AG10803 (cell line): ENCODE measurements at regions not wholly inside any gene's neighbourhood (a gene's known extent, or its start where the extent isn't known, plus 50 kb on each side); places are given as distances from the start of the nearest gene placed in this dataset.

Experiments
- DNase-seq: peaks from one replicate; pipeline ENCODE4 v3.0.0; 2010; ENCODE audit warnings: low read depth
- H3K4me3 ChIP-seq: 2 replicates; pipeline ENCODE4 v1.5.1; 2011; ENCODE audit warnings: mild to moderate bottlenecking, low read length, control low read depth
- CTCF ChIP-seq: conservative IDR thresholded peaks from 2 replicates; pipeline ENCODE4 v1.5.1; 2011; ENCODE audit warnings: mild to moderate bottlenecking, low read length, control low read depth, inconsistent platforms

- DNase-seq, result no peak
- no peak for TF ChIP-seq CTCF
- no peak overlapping the region for H3K4me3 ChIP-seq
These were observed 710.2 kb upstream of the POM121L12 start for GRCh38 chr7:52325237-52325636.

- TF ChIP-seq CTCF, result no peak
- DNase-seq, result no peak
- no peak overlapping the region for H3K4me3 ChIP-seq
These were observed 712.2 kb upstream of the POM121L12 start for GRCh38 chr7:52323202-52323746.

- H3K4me3 ChIP-seq, result no peak overlapping the region
- DNase-seq, result no peak
- no peak for TF ChIP-seq CTCF
These were observed 714.8 kb upstream of the POM121L12 start for GRCh38 chr7:52320610-52321009.

- TF ChIP-seq CTCF, result no peak
- no peak overlapping the region for H3K4me3 ChIP-seq
- no peak for DNase-seq
These were observed 717.5 kb upstream of the POM121L12 start for GRCh38 chr7:52317921-52318320.

GRCh38 chr7:52311886-52312285, 723.5 kb upstream of the POM121L12 start:
- H3K4me3 ChIP-seq, result no peak overlapping the region
- TF ChIP-seq CTCF, result no peak

GRCh38 chr7:52309631-52310030, 725.8 kb upstream of the POM121L12 start:
- TF ChIP-seq CTCF, result no peak
- no peak for DNase-seq
- no peak overlapping the region for H3K4me3 ChIP-seq

More at GRCh38 chr7:52311886-52312285, 723.5 kb upstream of the POM121L12 start:
- no peak for DNase-seq

- TF ChIP-seq CTCF, result no peak
- no peak overlapping the region for H3K4me3 ChIP-seq
- no peak for DNase-seq
These were observed 732.5 kb upstream of the POM121L12 start for GRCh38 chr7:52302765-52303520.
